ENCODE measurements at regions not wholly inside any gene's neighbourhood (a gene's known extent, or its start where the extent isn't known, plus 50 kb on each side); places are given as distances from the start of the nearest gene placed in this dataset.

DNA sequence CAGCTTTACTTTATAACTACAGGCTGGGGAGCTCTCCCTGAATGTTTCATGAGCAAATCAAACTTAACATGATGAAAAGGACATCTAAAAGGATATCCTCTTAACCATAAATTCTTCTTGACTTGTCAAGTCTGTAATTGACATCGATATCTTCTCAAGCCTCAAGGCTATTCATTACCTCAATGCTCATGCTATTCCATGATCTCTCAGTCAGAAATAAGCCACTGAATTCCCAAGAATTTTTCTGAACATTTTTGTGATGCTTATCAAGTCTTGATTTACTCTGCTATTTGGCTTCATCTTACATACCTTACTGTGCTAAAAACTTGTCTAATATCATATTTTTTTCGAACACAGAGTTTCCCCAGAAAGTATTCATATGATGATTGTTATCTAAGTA, 433.4 kb downstream of the PDGFC start:
- TF ChIP-seq, protein P1, sequence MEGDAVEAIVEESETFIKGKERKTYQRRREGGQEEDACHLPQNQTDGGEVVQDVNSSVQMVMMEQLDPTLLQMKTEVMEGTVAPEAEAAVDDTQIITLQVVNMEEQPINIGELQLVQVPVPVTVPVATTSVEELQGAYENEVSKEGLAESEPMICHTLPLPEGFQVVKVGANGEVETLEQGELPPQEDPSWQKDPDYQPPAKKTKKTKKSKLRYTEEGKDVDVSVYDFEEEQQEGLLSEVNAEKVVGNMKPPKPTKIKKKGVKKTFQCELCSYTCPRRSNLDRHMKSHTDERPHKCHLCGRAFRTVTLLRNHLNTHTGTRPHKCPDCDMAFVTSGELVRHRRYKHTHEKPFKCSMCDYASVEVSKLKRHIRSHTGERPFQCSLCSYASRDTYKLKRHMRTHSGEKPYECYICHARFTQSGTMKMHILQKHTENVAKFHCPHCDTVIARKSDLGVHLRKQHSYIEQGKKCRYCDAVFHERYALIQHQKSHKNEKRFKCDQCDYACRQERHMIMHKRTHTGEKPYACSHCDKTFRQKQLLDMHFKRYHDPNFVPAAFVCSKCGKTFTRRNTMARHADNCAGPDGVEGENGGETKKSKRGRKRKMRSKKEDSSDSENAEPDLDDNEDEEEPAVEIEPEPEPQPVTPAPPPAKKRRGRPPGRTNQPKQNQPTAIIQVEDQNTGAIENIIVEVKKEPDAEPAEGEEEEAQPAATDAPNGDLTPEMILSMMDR (IDR thresholded peaks at IDR 0.05) = no peak
- TF ChIP-seq EZH2 (IDR thresholded peaks at IDR 0.05) = no peak
- TF ChIP-seq EZH2phosphoT487 (IDR thresholded peaks at IDR 0.05) = no peak

Data from neural progenitor cell (in vitro differentiated cells).